Activated naive CD4-positive, alpha-beta T cell treated with anti-CD3 and anti-CD28 coated beads, Interleukin-2, amount 50 U/mL, for 24 hours (primary cell): ENCODE measurements at regions not wholly inside any gene's neighbourhood (a gene's known extent, or its start where the extent isn't known, plus 50 kb on each side); places are given as distances from the start of the nearest gene placed in this dataset.

Source experiments
- H3K27ac Mint-ChIP-seq: one replicate; pipeline ENCODE4 v1.8.0; 2021; ENCODE audit warnings: mild to moderate bottlenecking, mixed read lengths
- H3K27me3 Mint-ChIP-seq: one replicate; pipeline ENCODE4 v1.8.0; 2021; ENCODE audit warnings: mixed read lengths
- H3K36me3 Mint-ChIP-seq: one replicate; pipeline ENCODE4 v1.8.0; 2021; ENCODE audit warnings: mixed read lengths
- H3K4me1 Mint-ChIP-seq: one replicate; pipeline ENCODE4 v1.8.0; 2021; ENCODE audit warnings: mixed read lengths
- H3K4me3 Mint-ChIP-seq: one replicate; pipeline ENCODE4 v1.8.0; 2021; ENCODE audit warnings: mild to moderate bottlenecking, mixed read lengths
- H3K9me3 Mint-ChIP-seq: one replicate; pipeline ENCODE4 v1.8.0; 2021; ENCODE audit warnings: mixed read lengths

GRCh38 chr14:53896726-53897125 lies 59.9 kb downstream of the BMP4 start:
- no peak overlapping the region for H3K27ac Mint-ChIP-seq
- H3K27me3 Mint-ChIP-seq, result peaks cover 5% of the 10 kb centered on the region
- no peaks in the 10 kb centered on the region for H3K4me1 Mint-ChIP-seq
- H3K9me3 Mint-ChIP-seq, result no peaks in the 10 kb centered on the region
- H3K36me3 Mint-ChIP-seq, result no peaks in the 10 kb centered on the region
- no peak overlapping the region for H3K4me3 Mint-ChIP-seq

- Mint-ChIP-seq H3K9me3 (no peaks in the 10 kb centered on the region), H3K4me1 (no peaks in the 10 kb centered on the region), H3K4me3 (no peak overlapping the region), H3K27me3 (peaks cover 8% of the 10 kb centered on the region), H3K36me3 (no peaks in the 10 kb centered on the region), H3K27ac (no peak overlapping the region)
Observed at GRCh38 chr14:53894456-53894855, 62.2 kb downstream of the BMP4 start.

GRCh38 chr14:53893374-53893773 lies 63.3 kb downstream of the BMP4 start:
- Mint-ChIP-seq H3K4me3 (no peak overlapping the region), H3K27me3 (peaks cover 11% of the 10 kb centered on the region), H3K9me3 (no peaks in the 10 kb centered on the region), H3K27ac (no peak overlapping the region), H3K4me1 (no peaks in the 10 kb centered on the region), H3K36me3 (no peaks in the 10 kb centered on the region)

GRCh38 chr14:53890611-53891101 lies 66.0 kb downstream of the BMP4 start:
- no peak overlapping the region for H3K27ac Mint-ChIP-seq
- no peaks in the 10 kb centered on the region for H3K4me1 Mint-ChIP-seq
- H3K9me3 Mint-ChIP-seq, result peaks cover 5% of the 10 kb centered on the region
- no peak overlapping the region for H3K4me3 Mint-ChIP-seq
- H3K36me3 Mint-ChIP-seq, result no peaks in the 10 kb centered on the region
- peaks cover 13% of the 10 kb centered on the region for H3K27me3 Mint-ChIP-seq

- peaks cover 5% of the 10 kb centered on the region for H3K9me3 Mint-ChIP-seq
- no peak overlapping the region for H3K4me3 Mint-ChIP-seq
- no peaks in the 10 kb centered on the region for H3K4me1 Mint-ChIP-seq
- H3K27me3 Mint-ChIP-seq, result peaks cover 11% of the 10 kb centered on the region
- H3K27ac Mint-ChIP-seq, result no peak overlapping the region
- no peaks in the 10 kb centered on the region for H3K36me3 Mint-ChIP-seq
Observed at GRCh38 chr14:53888535-53889386, 67.9 kb downstream of the BMP4 start.

- no peaks in the 10 kb centered on the region for H3K36me3 Mint-ChIP-seq
- no peaks in the 10 kb centered on the region for H3K4me1 Mint-ChIP-seq
- peaks cover 5% of the 10 kb centered on the region for H3K27me3 Mint-ChIP-seq
- H3K4me3 Mint-ChIP-seq, result no peak overlapping the region
- no peak overlapping the region for H3K27ac Mint-ChIP-seq
- H3K9me3 Mint-ChIP-seq, result peaks cover 5% of the 10 kb centered on the region
Observed at GRCh38 chr14:53885136-53885640, 71.4 kb downstream of the BMP4 start.

- Mint-ChIP-seq H3K4me1 (no peaks in the 10 kb centered on the region), H3K27ac (no peak overlapping the region), H3K27me3 (peaks cover 5% of the 10 kb centered on the region), H3K9me3 (peaks cover 5% of the 10 kb centered on the region), H3K36me3 (no peaks in the 10 kb centered on the region), H3K4me3 (no peak overlapping the region)
Observed at GRCh38 chr14:53884601-53885000, 72.0 kb downstream of the BMP4 start.

GRCh38 chr14:53883739-53884138 lies 72.9 kb downstream of the BMP4 start:
- no peaks in the 10 kb centered on the region for H3K4me1 Mint-ChIP-seq
- H3K36me3 Mint-ChIP-seq, result no peaks in the 10 kb centered on the region
- H3K27ac Mint-ChIP-seq, result no peak overlapping the region
- H3K9me3 Mint-ChIP-seq, result peaks cover 5% of the 10 kb centered on the region
- peaks cover 6% of the 10 kb centered on the region for H3K27me3 Mint-ChIP-seq
- H3K4me3 Mint-ChIP-seq, result no peak overlapping the region

GRCh38 chr14:53882684-53883083 lies 73.9 kb downstream of the BMP4 start:
- peaks cover 2% of the 10 kb centered on the region for H3K27me3 Mint-ChIP-seq
- H3K4me1 Mint-ChIP-seq, result no peaks in the 10 kb centered on the region
- H3K4me3 Mint-ChIP-seq, result no peak overlapping the region
- no peaks in the 10 kb centered on the region for H3K36me3 Mint-ChIP-seq
- no peak overlapping the region for H3K27ac Mint-ChIP-seq
- H3K9me3 Mint-ChIP-seq, result peaks cover 5% of the 10 kb centered on the region

- Mint-ChIP-seq H3K27ac (no peak overlapping the region), H3K36me3 (no peaks in the 10 kb centered on the region), H3K4me3 (no peak overlapping the region), H3K9me3 (peaks cover 5% of the 10 kb centered on the region), H3K27me3 (peaks cover 2% of the 10 kb centered on the region), H3K4me1 (no peaks in the 10 kb centered on the region)
Observed at GRCh38 chr14:53881921-53882320, 74.7 kb downstream of the BMP4 start.

- no peak overlapping the region for H3K27ac Mint-ChIP-seq
- no peaks in the 10 kb centered on the region for H3K36me3 Mint-ChIP-seq
- no peak overlapping the region for H3K4me3 Mint-ChIP-seq
- no peaks in the 10 kb centered on the region for H3K4me1 Mint-ChIP-seq
- H3K9me3 Mint-ChIP-seq, result no peaks in the 10 kb centered on the region
- H3K27me3 Mint-ChIP-seq, result peaks cover 1% of the 10 kb centered on the region
Observed at GRCh38 chr14:53881161-53881871, 75.3 kb downstream of the BMP4 start.

GRCh38 chr14:53880761-53881160 lies 75.9 kb downstream of the BMP4 start:
- Mint-ChIP-seq H3K36me3 (no peaks in the 10 kb centered on the region), H3K27me3 (peaks cover 1% of the 10 kb centered on the region), H3K9me3 (no peaks in the 10 kb centered on the region), H3K27ac (no peak overlapping the region), H3K4me1 (no peaks in the 10 kb centered on the region), H3K4me3 (no peak overlapping the region)

- Mint-ChIP-seq H3K27me3 (peaks cover 1% of the 10 kb centered on the region), H3K4me3 (no peak overlapping the region), H3K27ac (no peak overlapping the region), H3K36me3 (no peaks in the 10 kb centered on the region), H3K9me3 (no peaks in the 10 kb centered on the region), H3K4me1 (no peaks in the 10 kb centered on the region)
Observed at GRCh38 chr14:53879747-53880146, 76.9 kb downstream of the BMP4 start.

GRCh38 chr14:53879022-53879686 lies 77.5 kb downstream of the BMP4 start:
- peaks cover 1% of the 10 kb centered on the region for H3K27me3 Mint-ChIP-seq
- no peak overlapping the region for H3K27ac Mint-ChIP-seq
- no peak overlapping the region for H3K4me3 Mint-ChIP-seq
- H3K4me1 Mint-ChIP-seq, result no peaks in the 10 kb centered on the region
- H3K36me3 Mint-ChIP-seq, result no peaks in the 10 kb centered on the region
- no peaks in the 10 kb centered on the region for H3K9me3 Mint-ChIP-seq

GRCh38 chr14:53875324-53875897 lies 81.2 kb downstream of the BMP4 start:
- Mint-ChIP-seq H3K27ac (no peak overlapping the region), H3K4me1 (no peaks in the 10 kb centered on the region), H3K9me3 (no peaks in the 10 kb centered on the region), H3K27me3 (peaks cover 1% of the 10 kb centered on the region), H3K4me3 (no peak overlapping the region), H3K36me3 (no peaks in the 10 kb centered on the region)
